Medulla oblongata (tissue), 1 donor: ENCODE measurements at regions not wholly inside any gene's neighbourhood (a gene's known extent, or its start where the extent isn't known, plus 50 kb on each side); places are given as distances from the start of the nearest gene placed in this dataset.
"Not testable (repeated sequence)": the region's sequence is repeated elsewhere in the genome, so short reads cannot be mapped to it uniquely, and the experiment has no call there.

Source experiments
- DNase-seq: peaks from one replicate; pipeline ENCODE4 v3.0.0-alpha.2; 2015; ENCODE audit errors: extremely low spot score

GRCh38 chr4:137740141-137740540 is 207.8 kb upstream of the PCDH18 start:
- no peak for DNase-seq

GRCh38 chr4:137739391-137739790 is 207.1 kb upstream of the PCDH18 start:
- no peak for DNase-seq

- no peak for DNase-seq
These were observed 206.2 kb upstream of the PCDH18 start for GRCh38 chr4:137738375-137738990.

GRCh38 chr4:137735561-137736104 is 203.3 kb upstream of the PCDH18 start:
- DNase-seq: no peak

- not testable (repeated sequence) for DNase-seq
These were observed 201.2 kb upstream of the PCDH18 start for GRCh38 chr4:137733174-137734141.

- DNase-seq: no peak
These were observed 190.6 kb upstream of the PCDH18 start for GRCh38 chr4:137722910-137723309.

- DNase-seq: no peak
These were observed 179.2 kb upstream of the PCDH18 start for GRCh38 chr4:137711502-137711901.

- no peak for DNase-seq
These were observed 175.3 kb upstream of the PCDH18 start for GRCh38 chr4:137707626-137708025.

GRCh38 chr4:137707102-137707620 is 174.9 kb upstream of the PCDH18 start:
- DNase-seq: no peak

- DNase-seq: peak; percentile 78
These were observed 173.0 kb upstream of the PCDH18 start for GRCh38 chr4:137705171-137705783.

GRCh38 chr4:137703195-137703594 is 170.9 kb upstream of the PCDH18 start:
- no peak for DNase-seq

- no peak for DNase-seq
These were observed 170.2 kb upstream of the PCDH18 start for GRCh38 chr4:137702512-137702911.

GRCh38 chr4:137701401-137701800 is 169.1 kb upstream of the PCDH18 start:
- no peak for DNase-seq

- DNase-seq: no peak
These were observed 168.5 kb upstream of the PCDH18 start for GRCh38 chr4:137700751-137701150.

- no peak for DNase-seq
These were observed 167.8 kb upstream of the PCDH18 start for GRCh38 chr4:137700072-137700471.

- DNase-seq: no peak
These were observed 161.8 kb upstream of the PCDH18 start for GRCh38 chr4:137694138-137694537.

GRCh38 chr4:137693641-137694040 is 161.3 kb upstream of the PCDH18 start:
- DNase-seq: no peak

GRCh38 chr4:137692205-137692604 is 159.9 kb upstream of the PCDH18 start:
- DNase-seq: no peak

- no peak for DNase-seq
These were observed 156.4 kb upstream of the PCDH18 start for GRCh38 chr4:137688651-137689050.

- no peak for DNase-seq
These were observed 153.1 kb upstream of the PCDH18 start for GRCh38 chr4:137685357-137685756.

- no peak for DNase-seq
These were observed 148.8 kb upstream of the PCDH18 start for GRCh38 chr4:137681081-137681480.

- DNase-seq: no peak
These were observed 146.5 kb upstream of the PCDH18 start for GRCh38 chr4:137678796-137679195.
